Peyer's patch (tissue), 4 donors: ENCODE measurements at regions not wholly inside any gene's neighbourhood (a gene's known extent, or its start where the extent isn't known, plus 50 kb on each side); places are given as distances from the start of the nearest gene placed in this dataset.

Source experiments
- CTCF ChIP-seq, 6 experiments: fragments of 450-650 bp in 4 of 6; fragments of 200-600 bp in 2 of 6; sonication (generic) in 1 of 6; IDR thresholded peaks; one replicate each; pipeline ENCODE4 v1.5.1; 2017 to 2019; ENCODE audit warnings: antibody characterized with exemption in 6 of 6, mild to moderate bottlenecking in 3 of 6, moderate library complexity in 1 of 6
- POLR2A ChIP-seq, 2 donors: fragments of 450-650 bp; IDR thresholded peaks; one replicate each; pipeline ENCODE4 v1.5.1; 2017; ENCODE audit warnings: antibody characterized with exemption in 2 of 2, mild to moderate bottlenecking in 2 of 2, moderate library complexity in 2 of 2

- TF ChIP-seq CTCF (IDR thresholded peaks at IDR 0.05) = no peak
- no peak for TF ChIP-seq POLR2A (IDR thresholded peaks at IDR 0.05)
These were observed 587.7 kb downstream of the CPS1 start for GRCh38 chr2:211144078-211144477.
